GM21423 (cell line): ENCODE measurements at regions not wholly inside any gene's neighbourhood (a gene's known extent, or its start where the extent isn't known, plus 50 kb on each side); places are given as distances from the start of the nearest gene placed in this dataset.

ENCODE experiments used
- ATAC-seq: cut with Tn5 transposase; IDR thresholded peaks from one replicate; pipeline ENCODE4 v1.9.1; 2021; ENCODE audit warnings: mild to moderate bottlenecking, moderate library complexity; ENCODE audit not compliant: unreplicated experiment

DNA sequence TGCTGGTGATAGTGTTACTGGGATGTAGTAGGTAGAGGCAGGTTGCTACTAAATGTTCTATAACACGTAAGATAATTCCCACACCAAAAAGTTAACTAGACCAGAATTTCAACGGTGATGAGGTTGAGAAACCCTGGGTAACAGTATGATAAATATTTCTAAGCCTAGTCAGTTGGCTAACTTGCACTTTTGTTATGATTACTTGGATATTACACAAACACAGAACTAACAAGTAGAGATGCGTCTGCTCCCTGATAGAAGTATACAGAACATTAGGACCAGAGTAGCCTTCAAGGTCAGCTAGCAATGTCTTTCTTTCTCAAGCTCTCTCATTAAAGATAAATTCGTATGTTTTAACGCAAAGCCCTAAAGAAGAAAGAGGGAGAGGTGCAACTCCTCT, 86.2 kb upstream of the FZD8 start:
- no peak for ATAC-seq

DNA sequence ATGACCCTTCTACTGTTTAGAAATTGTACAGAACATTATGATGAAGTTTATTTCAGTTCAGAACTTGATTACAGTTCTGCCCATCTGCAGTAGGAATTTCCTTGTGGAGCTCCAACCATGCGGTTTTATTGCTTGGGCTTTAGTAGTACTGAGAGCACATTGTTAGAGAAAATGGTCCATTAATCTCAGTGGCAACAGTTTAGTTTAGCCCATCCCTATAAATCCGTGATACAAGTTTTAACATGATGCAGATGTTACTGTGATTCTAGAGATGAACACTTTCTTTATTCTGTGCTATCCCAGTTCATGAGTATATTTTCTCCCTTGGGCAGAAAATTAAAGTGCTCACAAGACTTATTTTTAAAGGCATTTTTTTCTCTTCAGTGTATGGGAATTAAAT, 84.8 kb upstream of the FZD8 start:
- ATAC-seq, result no peak

DNA sequence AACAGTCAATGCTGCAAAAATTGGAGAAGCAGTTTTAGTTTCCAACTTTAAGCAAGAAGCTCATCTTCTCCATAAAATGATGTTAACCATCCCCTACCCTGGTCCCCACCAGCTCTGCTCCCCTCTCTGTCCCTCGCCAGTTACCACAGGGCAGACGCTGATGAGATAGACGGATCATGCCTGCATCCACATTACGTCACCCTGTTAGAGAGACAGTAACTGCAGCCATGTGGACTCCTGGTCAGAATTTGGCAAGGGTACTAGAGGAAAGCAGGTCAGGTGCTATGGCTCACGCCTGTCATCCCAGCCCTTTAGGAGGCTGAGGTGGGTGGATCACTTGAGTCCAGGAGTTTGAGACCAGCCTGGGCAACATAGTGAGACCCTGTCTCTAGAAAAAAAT, 81.9 kb upstream of the FZD8 start:
- no peak for ATAC-seq

DNA sequence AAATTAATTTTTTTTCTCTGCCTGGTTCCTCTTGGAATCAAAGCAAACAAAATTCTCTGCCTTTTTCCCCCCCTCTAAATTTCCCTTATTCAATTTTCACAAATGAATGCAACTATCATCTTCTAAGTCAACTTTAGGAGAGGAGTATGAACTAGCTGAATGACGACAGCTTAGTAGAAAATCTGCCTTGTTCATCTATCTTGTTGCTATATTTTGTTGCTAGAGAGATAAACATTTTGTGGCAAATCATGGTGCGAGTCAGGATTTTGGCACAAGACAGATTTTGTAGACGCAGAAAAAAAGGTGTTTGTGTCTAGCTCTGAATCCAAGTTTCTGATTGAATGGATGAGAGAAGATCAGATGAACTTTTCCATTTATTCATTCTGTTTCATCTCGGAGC, 81.0 kb upstream of the FZD8 start:
- no peak for ATAC-seq

DNA sequence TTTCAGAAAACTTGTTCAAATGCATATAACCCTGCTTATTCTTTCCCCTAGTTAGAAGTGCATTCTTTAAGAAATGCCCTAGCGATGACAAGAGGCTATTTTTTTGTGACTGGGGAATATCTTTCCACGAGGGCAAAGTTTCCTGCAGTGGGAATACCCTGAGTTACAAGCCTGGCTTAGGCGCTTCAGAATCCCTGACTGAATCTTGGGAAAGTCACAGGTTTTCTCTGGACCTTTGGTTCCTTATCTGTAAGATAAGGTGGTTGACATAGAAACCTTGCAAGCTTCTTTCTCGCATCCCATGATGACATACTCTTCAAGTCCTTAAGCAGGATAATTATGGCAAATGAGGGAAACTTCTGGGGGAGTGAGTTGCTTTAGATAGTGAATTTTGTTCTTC, 80.5 kb upstream of the FZD8 start:
- ATAC-seq, result no peak

DNA sequence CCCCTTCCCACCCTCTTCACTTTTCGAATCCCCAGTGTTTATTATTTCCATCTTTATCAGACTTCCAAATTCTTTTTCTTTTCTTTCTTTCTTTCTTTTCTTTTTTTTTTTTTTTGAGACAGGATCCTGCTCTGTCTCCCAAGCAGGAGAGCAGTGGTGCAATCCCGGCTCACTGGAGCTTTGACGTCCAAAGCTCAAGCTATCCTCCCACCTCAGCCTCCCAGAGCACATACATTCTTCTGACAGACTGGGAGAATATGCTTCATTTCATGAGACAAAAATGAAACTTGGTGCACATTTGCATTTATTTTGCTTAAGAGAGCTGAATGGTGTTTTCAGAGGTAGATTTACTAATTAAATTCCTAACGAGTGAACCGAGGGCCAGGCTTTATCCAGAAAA, 80.1 kb upstream of the FZD8 start:
- ATAC-seq, result no peak

DNA sequence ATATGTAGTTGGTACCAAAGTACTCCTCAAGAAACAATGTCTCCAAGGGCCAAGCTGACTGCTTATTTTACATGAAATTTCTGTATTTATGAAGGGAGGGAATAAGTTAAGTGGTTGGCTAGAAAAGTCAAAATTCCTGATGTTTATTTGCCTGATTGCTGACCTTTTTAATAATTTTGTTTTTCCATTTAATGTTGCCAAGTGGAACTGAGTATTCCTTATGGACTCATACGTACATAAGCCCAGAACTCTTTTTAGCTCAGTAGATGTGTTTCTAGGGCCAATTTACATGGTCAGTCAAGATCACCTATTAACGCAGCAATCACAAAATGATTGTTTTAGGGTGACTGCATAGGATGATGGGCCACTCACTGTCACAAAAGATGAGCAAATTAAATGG, 78.3 kb upstream of the FZD8 start:
- ATAC-seq, result no peak

DNA sequence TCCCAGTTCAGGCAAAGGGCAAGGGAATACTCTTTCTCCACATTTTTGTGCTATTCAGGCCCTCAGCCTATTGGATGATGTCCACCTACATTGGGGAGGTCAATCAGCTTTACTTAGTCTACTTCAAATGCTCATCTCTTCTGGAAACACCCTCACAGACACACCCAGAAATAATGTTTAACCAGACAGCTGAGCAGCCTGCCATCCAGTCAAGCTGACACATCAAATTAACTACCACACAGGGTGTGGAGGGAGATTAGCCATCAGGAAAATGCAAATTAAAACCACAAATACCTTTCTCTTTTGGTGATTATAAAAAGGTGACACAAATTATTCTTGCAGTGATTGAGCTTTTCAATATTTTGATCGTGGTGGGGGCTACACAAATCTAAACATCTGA, 74.7 kb upstream of the FZD8 start:
- ATAC-seq, result no peak

DNA sequence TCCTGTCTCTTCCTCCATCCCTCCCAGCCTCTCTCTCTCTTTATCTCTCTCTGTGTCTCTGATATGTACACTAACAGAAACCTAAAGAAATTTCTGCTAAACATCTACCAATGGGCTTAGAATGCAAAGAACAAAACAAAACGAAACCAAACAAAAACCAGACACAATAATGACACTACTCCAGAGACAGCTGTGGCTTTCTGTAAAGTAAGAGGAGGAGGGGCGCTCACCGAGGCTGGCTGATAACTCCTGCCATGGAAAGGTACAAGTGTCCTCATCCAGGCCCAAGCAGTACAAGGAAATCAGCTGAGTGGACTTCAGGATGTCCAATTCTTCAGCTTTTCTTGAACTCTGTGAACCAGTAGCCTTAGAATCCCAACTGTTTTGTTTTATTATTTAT, 70.4 kb upstream of the FZD8 start:
- no peak for ATAC-seq

DNA sequence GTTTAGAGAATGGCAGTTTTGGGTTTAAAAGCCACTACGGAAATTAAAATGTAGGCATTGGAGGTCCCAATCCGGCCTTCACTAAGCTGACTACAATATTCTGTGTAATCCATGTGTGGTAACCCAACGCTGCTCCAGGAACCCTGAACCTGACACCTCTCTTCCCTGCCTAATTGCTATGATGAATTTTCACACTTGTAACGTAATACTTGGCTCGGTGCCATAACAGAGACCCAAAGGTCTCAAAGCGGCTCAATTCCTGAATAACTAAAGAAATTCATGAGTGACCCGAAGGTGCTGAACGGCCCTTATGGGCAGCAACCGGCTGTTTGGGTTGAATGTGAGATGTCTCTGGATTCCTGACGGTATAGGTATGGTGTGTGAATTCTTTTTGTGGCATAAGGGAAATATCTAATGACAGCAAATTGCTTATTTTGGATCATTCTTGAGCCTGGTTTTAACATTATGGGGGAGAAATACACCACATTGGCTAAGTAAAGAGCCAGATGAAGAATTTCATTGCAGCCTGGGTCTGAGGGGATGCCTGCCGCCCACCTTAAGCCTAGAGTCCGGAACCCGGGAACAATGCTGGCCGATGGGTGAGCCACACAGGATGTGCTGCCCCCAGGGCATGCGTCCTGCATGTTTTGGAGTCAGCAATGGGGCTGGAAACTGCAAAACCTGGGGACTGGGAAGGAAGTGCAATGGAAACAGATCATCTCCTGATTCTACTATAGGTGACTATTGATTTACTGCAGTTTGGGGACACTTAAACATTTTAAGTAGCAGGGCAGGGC, 69.7 kb upstream of the FZD8 start:
- no peak for ATAC-seq

DNA sequence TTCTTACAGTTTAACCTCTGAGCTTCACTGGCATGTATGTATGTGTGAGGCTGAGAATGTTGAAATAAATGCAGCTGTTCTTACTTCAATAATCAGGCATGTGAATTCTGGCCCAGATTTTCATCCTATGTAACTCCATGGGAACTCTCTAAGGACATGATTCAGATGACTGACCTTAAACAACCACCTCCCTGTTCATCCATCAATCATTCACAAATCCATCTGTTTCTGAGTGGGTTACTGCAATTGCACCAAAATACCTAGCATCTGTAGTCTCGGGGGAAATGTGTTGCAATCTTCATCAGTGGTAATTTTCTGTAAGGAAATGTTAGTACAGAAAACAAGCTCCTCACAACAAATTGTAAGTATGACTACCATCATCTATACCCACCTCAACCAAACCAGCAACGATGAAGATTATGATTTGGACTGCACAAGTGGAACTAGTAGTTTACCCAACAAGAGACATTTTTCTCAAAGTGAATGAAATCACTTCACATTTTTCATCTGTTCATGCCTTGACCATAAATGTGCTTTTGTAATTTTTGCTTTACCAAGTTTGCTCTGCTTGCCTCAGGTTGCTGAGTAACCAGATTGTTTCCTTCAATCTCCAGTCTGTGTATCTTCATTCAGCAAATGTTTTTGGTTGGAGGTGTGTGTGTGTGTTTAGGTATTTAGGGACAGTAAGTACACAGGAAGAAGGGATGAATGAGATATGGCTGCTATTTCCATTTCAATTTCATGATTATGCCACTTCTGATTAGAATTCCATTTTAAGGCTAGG, 65.7 kb upstream of the FZD8 start:
- ATAC-seq, result no peak

DNA sequence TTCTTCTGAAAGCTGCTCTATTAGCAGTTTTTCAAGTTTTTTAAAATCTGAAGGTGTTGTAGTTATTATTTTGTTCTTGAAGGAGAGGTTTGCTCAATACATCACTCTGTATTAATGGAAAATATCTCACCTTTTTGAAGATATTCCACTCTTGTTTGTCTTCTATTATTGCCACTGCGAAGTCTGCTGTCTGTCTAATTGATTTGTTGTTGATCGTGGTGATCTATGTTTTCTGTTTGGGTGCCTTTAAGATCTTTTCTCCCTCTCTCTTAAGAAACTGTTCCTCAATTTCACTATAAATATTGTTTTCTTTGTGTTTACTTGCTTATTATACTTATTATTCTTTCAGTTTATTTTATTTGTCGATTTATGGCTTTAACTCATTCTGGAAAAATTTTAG, 64.9 kb upstream of the FZD8 start:
- ATAC-seq, result no peak

DNA sequence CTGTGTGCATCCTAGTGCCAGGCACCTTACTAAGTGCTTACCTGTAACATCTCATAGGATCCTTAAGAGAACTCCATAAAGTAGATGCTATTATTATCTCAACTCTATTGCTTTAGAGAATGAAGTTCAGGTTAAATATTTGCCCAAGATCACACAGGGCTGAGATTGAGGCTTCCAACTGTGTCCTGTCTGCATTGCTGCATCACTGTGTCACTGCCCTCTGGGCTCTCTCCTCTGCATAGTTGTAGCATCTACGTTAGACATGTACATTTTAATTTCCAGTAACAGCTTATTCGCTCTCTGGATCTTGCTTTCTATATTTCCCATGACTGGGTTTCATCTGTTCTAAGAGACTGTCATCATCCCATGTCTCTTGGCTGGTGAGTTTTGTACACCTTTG, 63.6 kb upstream of the FZD8 start:
- no peak for ATAC-seq

DNA sequence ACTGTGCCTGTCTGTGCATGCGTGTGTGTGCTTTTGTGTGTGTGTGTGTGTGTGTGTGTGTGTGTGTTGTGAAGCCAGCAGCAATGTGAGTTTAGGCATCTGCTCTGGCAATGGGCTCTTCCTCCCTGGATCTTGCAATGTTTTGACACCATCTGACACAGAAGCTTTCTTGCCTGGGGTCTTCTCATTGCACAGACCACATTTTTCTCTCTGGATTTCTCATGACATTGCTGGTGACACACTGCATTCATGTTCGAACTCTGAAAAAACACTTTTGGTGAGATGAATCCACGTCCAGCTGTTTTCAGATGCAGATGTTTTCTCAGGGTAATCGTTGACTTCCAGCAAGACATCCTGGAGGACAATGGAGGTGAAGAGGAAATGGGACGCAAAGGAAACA, 63.0 kb upstream of the FZD8 start:
- ATAC-seq, result no peak

DNA sequence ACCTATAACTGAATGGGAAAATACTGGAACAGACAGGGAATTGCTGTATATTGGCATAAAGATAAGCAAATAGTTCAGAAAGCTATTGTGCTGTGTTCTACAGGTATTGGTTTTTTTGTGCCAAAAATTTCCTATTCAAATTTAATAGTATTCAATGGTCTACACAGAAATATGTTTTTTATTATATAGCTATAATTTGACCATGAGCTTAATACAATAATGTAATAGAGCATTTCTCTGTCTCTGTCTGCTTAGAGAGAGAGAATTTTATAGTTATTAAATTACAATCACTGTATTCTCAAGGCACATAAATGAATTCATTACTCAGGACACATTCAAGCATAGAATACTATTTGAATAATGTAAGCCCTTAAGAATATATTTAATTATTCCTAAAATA, 62.3 kb upstream of the FZD8 start:
- no peak for ATAC-seq

DNA sequence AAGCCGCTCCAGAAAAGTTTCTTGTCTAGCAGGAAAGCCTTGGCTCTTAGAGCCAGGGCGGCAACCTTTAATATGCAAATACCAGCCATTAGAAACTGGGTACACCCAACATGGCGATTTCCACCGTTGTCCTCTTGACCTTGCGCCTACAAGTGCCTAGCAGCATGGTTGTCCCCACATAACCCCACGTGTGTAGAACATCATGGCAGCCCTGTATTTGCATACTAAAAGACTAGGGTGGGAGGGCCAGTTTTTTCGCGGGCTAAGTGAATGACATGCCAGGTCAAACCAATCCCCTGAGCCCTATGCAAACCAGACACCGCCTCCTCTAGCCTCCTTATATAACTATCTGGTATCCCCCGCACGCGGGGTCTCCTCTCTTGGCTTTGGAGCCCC, 58.4 kb upstream of the FZD8 start:
- no peak for ATAC-seq

DNA sequence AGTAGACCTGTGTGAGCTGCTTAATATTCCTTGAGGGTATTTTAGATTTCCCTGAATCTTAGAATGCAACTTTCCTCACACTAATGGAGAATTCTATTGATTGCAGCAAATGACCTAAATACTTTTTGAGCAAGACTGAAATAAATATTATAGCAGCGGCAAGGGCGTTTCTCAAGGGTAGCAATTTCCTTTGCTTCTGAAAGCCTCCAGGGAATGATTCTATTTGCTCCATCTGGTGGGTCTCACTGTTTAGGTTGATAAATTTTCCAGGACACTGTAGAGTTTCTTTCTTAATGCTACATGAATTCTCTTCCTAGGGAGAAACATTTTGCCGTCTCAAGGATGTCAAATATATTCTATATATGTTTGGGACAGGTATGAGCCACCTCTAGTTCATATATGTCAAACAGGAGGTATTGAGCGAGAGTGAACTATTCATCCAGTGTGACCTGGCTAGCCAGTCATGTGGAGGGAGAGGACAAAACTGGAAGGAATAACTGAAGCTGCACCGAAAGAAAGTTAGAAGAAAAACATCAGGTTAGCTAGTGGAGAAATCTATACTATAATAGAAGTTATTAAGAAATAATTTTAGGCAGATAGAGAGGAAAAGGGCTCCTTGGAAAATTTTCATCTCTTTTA, 57.9 kb upstream of the FZD8 start:
- ATAC-seq, result no peak

DNA sequence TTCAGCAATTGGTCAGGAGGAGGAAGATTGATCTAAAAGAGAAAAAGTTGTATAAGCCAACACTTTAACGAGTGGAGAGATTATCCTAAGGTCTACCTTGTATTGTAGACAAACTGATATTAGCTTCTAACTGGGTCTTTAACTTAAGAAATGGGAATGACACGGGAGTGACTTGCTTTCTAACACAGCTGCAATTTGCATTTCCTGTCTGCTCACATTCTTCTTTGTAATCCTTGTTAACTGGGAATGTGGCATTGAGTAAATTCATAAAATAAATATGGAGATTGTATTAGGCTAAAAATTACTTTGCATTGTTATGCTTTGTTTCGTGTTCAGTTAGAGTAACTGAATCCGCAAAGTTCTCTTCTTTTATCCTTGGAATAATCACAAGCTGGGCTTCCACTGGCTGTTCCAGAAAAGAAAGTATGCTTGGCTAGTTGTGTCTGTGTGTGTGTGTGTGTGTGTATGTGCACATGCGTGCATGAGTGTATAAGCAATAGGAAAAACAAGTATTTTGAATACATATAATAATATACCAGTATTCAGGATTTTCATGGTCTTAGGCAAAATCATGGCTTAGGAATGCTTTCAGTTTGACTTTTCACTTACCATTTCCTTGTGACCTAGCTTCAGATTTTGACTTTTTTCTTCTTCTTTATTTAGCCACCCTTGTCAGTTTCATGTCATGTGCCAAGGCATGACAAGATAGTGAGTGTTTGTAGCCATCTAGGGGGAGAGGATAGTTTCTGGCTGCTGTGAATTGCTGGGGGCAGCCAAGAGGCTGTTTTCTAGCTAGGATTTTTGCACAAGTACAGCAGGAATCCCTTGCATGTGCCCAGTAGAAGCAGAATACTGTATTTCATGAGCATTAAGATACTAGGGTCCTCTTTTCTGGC, 54.5 kb upstream of the FZD8 start:
- ATAC-seq, result no peak

DNA sequence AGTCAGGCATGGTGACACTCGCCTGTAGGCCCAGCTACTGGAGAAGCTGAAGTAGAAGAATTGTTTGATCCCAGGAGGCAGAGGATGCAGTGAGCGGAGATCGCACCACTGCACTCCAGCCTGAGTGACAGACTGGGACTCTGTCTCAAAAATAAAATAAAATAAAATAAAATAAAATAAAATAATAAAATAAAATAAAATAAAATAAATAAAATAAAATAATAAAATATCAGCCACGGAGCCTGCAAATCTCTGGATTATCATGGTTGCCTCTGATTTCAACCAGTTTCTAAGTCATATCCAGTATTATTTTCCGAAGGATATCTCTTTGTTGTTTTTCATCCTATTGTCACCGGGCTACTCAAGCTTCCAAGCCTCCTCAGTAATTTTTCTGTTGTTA, 51.7 kb upstream of the FZD8 start:
- ATAC-seq, result no peak
